ENCODE measurements at regions not wholly inside any gene's neighbourhood (a gene's known extent, or its start where the extent isn't known, plus 50 kb on each side); places are given as distances from the start of the nearest gene placed in this dataset.

GRCh38 chr5:123787635-123788034, 275.7 kb downstream of the CSNK1G3 start:
- TF ChIP-seq OSR1 (CRISPR knock-in tag; IDR thresholded peaks at IDR 0.05) (no peak), SNAI2 (CRISPR knock-in tag; IDR thresholded peaks at IDR 0.05) (no peak), ZFP30 (CRISPR knock-in tag; IDR thresholded peaks at IDR 0.05) (no peak), ZFP3 (CRISPR knock-in tag; IDR thresholded peaks at IDR 0.05) (no peak), GLIS3 (CRISPR knock-in tag; IDR thresholded peaks at IDR 0.05) (no peak), RARB (CRISPR knock-in tag; IDR thresholded peaks at IDR 0.05) (no peak), PPARA (CRISPR knock-in tag; IDR thresholded peaks at IDR 0.05; ENCODE audit: borderline replicate concordance) (no peak), ISL1 (CRISPR knock-in tag; IDR thresholded peaks at IDR 0.05) (no peak), ESRRG (CRISPR knock-in tag; IDR thresholded peaks at IDR 0.05) (no peak), ZNF70 (CRISPR knock-in tag; IDR thresholded peaks at IDR 0.05) (no peak), BACH2 (CRISPR knock-in tag; IDR thresholded peaks at IDR 0.05; ENCODE audit: borderline replicate concordance) (no peak), PATZ1 (CRISPR knock-in tag; IDR thresholded peaks at IDR 0.05; ENCODE audit: borderline replicate concordance) (no peak)
- TF ChIP-seq, protein P1, sequence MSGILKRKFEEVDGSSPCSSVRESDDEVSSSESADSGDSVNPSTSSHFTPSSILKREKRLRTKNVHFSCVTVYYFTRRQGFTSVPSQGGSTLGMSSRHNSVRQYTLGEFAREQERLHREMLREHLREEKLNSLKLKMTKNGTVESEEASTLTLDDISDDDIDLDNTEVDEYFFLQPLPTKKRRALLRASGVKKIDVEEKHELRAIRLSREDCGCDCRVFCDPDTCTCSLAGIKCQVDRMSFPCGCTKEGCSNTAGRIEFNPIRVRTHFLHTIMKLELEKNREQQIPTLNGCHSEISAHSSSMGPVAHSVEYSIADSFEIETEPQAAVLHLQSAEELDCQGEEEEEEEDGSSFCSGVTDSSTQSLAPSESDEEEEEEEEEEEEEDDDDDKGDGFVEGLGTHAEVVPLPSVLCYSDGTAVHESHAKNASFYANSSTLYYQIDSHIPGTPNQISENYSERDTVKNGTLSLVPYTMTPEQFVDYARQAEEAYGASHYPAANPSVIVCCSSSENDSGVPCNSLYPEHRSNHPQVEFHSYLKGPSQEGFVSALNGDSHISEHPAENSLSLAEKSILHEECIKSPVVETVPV (CRISPR knock-in tag; IDR thresholded peaks at IDR 0.05): no peak
